Thyroid gland (tissue), 4 donors: ENCODE measurements at regions not wholly inside any gene's neighbourhood (a gene's known extent, or its start where the extent isn't known, plus 50 kb on each side); places are given as distances from the start of the nearest gene placed in this dataset.

Experiments used
- CTCF ChIP-seq, 6 experiments: fragments of 200-600 bp in 3 of 6; fragments of 450-650 bp in 3 of 6; sonication (generic) in 3 of 6; IDR thresholded peaks; one replicate each; pipeline ENCODE4 v1.5.1; 2016 to 2019; ENCODE audit warnings: antibody characterized with exemption in 6 of 6, mild to moderate bottlenecking in 2 of 6, inconsistent platforms in 1 of 6, moderate library complexity in 1 of 6
- POLR2A ChIP-seq, 2 donors: fragments of 450-650 bp; IDR thresholded peaks; one replicate each; pipeline ENCODE4 v1.6.1; 2017; ENCODE audit warnings: antibody characterized with exemption in 2 of 2, mild to moderate bottlenecking in 2 of 2, moderate library complexity in 1 of 2

GRCh38 chr3:84128024-84128423 is 830.8 kb upstream of the CADM2 start:
- TF ChIP-seq POLR2A (IDR thresholded peaks at IDR 0.05), result no peak
- TF ChIP-seq CTCF (IDR thresholded peaks at IDR 0.05), result no peak
